HG02973 (cell line): ENCODE measurements at regions not wholly inside any gene's neighbourhood (a gene's known extent, or its start where the extent isn't known, plus 50 kb on each side); places are given as distances from the start of the nearest gene placed in this dataset.
A peak's percentile ranks its signal among the peaks of the same experiment; 100 is the strongest.
"Not testable (repeated sequence)": the region's sequence is repeated elsewhere in the genome, so short reads cannot be mapped to it uniquely, and the experiment has no call there.

ENCODE experiments used
- ATAC-seq: cut with Tn5 transposase; IDR thresholded peaks from one replicate; pipeline ENCODE4 v1.9.1; 2021; ENCODE audit warnings: moderate library complexity; ENCODE audit not compliant: unreplicated experiment

DNA sequence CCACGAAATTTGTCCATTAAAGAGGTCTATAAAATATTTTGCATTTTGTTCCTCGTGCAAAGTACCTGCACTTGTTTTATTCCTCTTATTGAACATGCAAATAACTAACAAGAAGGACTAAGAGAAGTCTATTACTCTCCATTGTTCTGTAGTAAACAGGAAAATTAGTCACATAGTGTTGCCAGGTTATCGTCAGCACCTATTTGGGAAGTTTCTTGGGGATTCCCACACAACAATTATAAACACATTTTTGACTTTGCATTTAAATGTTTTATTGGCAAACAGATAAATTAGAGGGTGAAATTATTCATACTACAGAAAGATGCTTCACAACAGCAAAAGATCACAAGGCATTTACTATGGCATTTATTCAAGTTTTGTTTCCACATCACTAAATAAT is 174.5 kb downstream of the ZC3H11B start:
- no peak for ATAC-seq

GRCh38 chr1:219434923-219435297 is 178.0 kb downstream of the ZC3H11B start:
- no peak for ATAC-seq

DNA sequence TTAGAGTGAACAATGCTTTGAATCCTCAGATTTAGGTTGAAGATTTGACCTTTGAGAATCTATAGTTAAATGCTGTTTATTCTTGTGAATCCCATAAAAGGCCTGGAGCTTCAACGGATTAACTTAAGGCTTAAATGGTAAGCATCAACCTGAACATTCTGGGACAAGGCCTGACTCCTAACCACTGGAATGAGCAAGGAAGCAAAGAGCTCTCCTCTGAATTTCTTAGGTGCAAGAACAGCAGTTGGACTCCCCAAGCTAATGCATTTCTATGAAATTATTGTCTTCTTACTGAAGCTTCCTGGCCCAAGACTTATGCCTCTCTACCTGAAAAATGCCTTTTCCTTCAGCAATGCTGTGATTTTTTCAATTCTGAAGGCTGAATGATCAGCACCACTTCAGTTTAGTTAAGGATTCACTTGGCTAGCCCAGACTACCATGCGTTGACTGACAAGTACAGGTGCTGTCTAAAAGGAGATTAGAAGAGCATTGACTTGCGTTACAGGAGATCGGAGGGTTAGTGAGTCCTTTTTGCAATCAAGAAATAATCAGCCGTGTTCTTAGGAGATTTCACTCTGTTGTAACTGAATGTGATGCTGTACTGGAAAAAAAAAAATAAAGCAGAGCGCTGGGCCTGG is 178.5 kb downstream of the ZC3H11B start:
- no peak for ATAC-seq

DNA sequence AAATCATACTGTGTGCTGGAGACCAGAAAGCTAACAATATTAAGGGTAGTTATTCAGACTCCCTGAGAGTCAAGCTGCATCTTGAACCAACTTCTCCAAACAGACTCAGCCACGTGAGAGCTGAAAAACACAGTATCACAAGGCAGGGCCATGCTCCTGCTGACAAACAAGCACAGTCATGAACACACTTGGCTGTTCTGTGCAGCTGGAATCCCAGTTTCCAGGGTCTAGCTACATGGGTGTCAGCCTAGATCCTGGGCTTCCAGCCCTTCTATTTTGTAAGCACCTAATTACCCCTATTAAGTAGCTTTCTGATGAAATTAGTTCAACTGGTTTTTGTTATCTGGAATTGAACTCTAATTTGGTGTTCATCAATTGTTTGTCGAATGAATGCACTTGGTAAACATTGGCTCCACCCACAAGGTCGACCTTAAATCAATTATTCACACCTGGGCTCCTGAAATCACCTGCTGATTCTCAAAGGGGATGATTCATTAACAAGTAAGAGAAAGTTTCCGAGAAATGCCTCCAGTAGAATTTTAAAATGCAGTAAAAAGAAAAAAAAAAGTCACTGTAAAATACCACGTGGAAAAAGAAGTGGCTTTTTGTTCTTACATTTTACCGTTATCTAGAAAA is 179.3 kb downstream of the ZC3H11B start:
- ATAC-seq, result no peak

DNA sequence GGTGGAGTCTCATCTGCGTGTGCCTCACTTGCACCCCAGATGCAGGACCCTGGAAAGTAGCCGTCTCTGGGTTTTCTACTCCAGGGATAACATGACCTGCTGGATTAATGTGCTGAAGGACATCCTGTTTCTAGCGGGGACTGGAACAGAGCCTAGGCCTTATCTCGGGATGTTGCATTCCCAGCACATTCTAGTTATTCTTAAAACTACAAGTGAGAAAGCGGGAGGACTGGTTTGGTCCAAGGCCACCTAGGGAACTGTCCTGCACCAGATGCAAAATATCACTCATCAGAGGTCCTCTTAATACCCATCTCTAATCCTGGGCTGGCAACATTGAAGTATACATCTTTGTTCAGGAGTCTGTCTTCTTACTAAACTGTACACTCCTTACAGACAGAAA is 179.9 kb downstream of the ZC3H11B start:
- ATAC-seq, result no peak

- ATAC-seq, result no peak
Measured at GRCh38 chr1:219432191-219432606, 180.7 kb downstream of the ZC3H11B start.

DNA sequence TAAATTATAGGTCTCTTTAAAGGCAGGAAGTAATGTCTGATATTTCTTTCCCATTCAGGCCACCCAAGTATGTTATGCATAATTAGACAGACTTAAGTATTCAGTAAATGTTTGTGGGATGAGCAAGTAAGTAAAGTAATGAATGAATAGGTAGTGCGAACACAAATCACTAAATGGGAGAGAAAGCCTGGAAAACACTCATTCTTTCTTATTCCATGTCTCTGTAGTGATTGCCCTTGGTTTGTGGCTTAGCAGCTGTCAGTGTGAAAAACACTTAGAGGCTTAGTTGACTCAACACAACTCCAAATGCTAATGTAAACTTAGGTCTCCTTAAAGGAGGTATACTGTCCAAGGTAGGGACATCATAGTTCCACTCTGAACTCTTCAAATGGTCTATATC is 182.5 kb downstream of the ZC3H11B start:
- no peak for ATAC-seq

GRCh38 chr1:219428651-219429050 is 184.3 kb downstream of the ZC3H11B start:
- no peak for ATAC-seq

- ATAC-seq, result no peak
Measured at GRCh38 chr1:219427989-219428388, 184.9 kb downstream of the ZC3H11B start.

- peak; percentile 53 for ATAC-seq
Measured at GRCh38 chr1:219427403-219427802, 185.5 kb downstream of the ZC3H11B start.

GRCh38 chr1:219422811-219423598 is 189.9 kb downstream of the ZC3H11B start:
- ATAC-seq, result no peak

GRCh38 chr1:219420913-219421312 is 192.0 kb downstream of the ZC3H11B start:
- ATAC-seq, result no peak

GRCh38 chr1:219419860-219420259 is 193.0 kb downstream of the ZC3H11B start:
- no peak for ATAC-seq

GRCh38 chr1:219419065-219419464 is 193.8 kb downstream of the ZC3H11B start:
- no peak for ATAC-seq

DNA sequence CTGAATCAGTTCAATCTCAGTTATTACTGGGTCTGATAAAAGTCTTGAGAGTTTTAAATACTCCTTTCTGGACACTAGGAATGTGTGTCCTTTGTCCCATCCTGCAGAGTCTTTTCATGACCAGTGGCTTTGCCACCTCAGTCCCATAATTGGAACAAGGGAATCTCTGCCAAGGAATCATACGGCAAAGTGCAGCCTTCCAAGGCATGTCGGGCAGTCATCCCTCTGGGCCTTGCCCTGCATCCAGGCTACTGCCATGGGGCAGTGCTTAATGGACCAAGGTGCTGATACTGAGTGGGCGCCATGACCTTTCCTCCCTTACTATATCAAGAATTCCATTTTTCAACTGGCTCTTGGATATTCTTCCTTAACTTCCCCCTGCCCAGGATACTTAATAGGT is 195.3 kb downstream of the ZC3H11B start:
- ATAC-seq, result no peak

DNA sequence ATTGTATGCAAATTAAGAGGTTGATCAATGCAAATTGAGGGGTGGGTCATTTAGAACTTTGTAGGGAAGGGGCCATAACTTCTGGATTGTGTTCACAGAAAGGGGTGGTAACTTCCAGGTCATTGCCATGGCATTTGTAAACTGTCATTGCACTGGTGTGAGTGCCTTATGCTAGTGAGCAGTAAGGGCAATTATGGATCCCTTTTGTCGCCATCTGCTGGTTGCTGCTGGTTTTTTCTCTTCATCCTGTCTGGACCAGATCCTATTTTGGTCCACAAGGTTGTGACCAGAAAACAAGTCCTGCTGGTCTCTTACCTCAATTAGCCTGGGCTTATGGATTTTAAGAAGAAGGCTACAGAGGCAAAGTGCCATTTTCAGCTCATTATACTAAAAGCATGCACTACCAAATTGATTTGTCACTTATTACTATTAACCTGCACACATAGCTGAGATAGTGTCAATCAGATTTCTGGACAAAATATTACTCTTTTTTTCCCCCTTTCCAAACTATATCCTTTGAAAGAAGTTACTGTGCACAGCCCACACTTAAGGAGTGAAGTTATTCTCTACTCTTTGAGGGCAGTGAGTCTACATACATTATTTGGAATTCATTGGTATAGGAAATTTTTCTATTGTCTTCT is 196.2 kb downstream of the ZC3H11B start:
- peak; percentile 85 for ATAC-seq

GRCh38 chr1:219415915-219416314 is 197.0 kb downstream of the ZC3H11B start:
- ATAC-seq, result no peak

DNA sequence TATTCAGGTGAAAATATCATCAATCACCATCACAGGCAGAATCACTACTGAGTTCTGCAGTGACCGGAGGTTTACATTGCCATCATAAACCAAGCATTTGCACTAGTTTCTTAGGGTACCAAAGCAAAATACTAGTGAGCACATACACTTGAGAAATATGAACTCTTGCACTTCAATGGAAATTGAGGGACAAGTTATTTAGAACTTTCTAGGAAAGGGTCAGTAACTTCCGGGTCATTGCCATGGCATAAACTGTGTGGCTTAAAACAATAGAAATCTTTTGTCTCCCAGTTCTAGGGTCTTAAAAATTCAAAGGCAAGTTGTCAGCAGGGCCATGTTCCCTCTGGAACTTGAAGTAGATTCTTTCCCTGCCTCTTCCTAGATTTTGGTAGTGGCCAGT is 197.5 kb downstream of the ZC3H11B start:
- no peak for ATAC-seq

- no peak for ATAC-seq
Measured at GRCh38 chr1:219414250-219414649, 198.7 kb downstream of the ZC3H11B start.

DNA sequence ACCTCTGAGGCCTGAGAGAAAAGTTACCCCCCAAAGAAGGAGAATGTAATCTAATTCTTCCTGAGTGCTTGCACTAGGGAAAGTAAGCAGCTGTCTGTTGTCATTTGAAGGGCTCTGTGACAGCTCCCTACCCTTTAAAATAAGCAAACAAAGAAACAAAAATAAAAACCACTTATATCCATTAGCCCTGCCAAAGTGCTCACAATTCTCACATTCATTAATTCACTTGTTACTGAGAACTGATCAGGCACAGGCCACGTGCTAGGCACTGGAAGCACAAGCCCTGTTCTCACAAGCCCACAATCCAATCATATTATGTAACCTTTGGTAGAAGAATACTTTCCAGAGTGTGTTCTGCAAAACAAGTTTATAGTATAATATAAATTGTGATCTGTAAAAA is 199.4 kb downstream of the ZC3H11B start:
- no peak for ATAC-seq

- ATAC-seq, result no peak
Measured at GRCh38 chr1:219412772-219413171, 200.1 kb downstream of the ZC3H11B start.

GRCh38 chr1:219410721-219411120 is 202.2 kb downstream of the ZC3H11B start:
- ATAC-seq, result not testable (repeated sequence)
